ENCODE measurements at regions not wholly inside any gene's neighbourhood (a gene's known extent, or its start where the extent isn't known, plus 50 kb on each side); places are given as distances from the start of the nearest gene placed in this dataset.

DNA sequence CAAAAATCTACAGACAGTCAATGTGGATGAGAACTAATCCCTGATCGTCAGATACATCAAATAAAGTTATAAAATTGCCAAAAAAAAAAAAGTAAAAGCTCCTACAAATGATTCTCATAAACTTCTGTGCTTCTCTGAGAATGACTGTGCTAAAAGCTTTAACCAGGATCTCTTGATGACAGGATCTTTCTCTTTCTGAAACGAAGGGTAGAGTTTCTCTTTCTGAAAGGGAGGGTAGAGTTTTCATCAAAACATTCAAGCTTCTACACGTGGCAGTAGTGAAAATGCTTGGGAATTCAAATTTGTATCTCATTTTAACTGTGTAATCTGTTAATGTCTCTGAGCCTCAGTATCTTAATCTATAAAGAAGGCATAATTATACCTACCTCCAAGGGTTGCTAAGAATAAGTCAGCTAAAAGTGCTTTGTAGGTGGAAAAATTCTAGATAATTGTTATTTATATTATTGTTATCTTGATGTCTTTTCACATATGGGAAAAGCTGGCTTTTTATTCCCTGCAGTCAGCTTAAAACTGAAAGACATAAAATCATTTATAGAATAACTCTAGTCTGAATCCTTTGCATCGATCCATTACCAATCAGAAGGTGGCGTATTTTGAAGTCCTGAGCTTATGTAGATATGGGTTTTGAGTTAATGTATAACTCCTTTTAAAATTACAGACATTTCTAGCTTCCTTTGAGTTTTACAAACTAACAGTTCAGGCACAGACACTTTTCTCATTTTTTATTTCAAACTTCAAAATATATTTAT, 157.4 kb downstream of the DACT1 start:
- TF ChIP-seq, protein P1, sequence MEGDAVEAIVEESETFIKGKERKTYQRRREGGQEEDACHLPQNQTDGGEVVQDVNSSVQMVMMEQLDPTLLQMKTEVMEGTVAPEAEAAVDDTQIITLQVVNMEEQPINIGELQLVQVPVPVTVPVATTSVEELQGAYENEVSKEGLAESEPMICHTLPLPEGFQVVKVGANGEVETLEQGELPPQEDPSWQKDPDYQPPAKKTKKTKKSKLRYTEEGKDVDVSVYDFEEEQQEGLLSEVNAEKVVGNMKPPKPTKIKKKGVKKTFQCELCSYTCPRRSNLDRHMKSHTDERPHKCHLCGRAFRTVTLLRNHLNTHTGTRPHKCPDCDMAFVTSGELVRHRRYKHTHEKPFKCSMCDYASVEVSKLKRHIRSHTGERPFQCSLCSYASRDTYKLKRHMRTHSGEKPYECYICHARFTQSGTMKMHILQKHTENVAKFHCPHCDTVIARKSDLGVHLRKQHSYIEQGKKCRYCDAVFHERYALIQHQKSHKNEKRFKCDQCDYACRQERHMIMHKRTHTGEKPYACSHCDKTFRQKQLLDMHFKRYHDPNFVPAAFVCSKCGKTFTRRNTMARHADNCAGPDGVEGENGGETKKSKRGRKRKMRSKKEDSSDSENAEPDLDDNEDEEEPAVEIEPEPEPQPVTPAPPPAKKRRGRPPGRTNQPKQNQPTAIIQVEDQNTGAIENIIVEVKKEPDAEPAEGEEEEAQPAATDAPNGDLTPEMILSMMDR (IDR thresholded peaks at IDR 0.05; ENCODE audit: low read depth, low read length): no peak
- DNase-seq: no peak
- H3K27me3 ChIP-seq: no peaks in the 10 kb centered on the region
- no peaks in the 10 kb centered on the region for H3K9me3 ChIP-seq
- no peaks in the 10 kb centered on the region for H3K36me3 ChIP-seq
- no peak overlapping the region for H3K4me3 ChIP-seq (ENCODE audit: low read depth, low read length)
- no peaks in the 10 kb centered on the region for H3K4me1 ChIP-seq

DNA sequence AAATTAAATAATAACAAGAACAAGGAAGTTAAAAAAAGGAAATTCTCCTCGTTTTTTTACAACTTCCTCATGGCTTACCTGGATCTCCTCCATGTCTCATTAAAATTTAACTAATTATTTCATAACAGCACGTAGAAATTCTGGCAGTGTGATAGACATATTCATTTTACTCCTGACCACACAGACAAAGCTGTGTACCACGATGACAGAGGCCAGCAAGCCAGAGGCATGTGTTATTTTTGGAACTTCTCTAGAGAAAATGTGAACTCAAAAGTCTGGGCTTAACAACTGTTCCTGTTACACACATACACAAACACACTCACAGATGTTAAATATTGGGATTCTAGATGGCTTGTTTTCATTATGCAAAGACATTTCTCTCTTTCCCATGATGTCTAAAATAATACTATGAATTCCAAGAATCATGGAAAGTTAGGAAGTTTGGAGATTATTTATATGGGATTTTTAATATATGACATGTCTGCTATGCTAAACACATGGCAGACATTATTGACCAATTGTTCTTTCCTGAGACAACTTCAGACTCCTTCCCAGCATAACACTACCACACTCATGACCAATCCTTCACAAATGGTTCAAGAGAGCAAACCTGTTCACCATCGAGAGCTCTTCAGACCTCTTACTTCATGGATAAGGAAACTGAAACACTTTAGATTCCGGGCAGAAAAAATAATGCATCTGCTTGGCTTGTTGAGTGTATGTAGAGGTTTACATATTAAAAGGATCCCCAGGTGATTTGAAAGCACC, 158.7 kb downstream of the DACT1 start:
- TF ChIP-seq, protein P1 (IDR thresholded peaks at IDR 0.05; ENCODE audit: low read depth, low read length): no peak
- H3K4me1 ChIP-seq: no peaks in the 10 kb centered on the region
- H3K9me3 ChIP-seq: no peaks in the 10 kb centered on the region
- no peak overlapping the region for H3K4me3 ChIP-seq (ENCODE audit: low read depth, low read length)
- DNase-seq: no peak
- H3K27me3 ChIP-seq: no peaks in the 10 kb centered on the region
- H3K36me3 ChIP-seq: no peaks in the 10 kb centered on the region

DNA sequence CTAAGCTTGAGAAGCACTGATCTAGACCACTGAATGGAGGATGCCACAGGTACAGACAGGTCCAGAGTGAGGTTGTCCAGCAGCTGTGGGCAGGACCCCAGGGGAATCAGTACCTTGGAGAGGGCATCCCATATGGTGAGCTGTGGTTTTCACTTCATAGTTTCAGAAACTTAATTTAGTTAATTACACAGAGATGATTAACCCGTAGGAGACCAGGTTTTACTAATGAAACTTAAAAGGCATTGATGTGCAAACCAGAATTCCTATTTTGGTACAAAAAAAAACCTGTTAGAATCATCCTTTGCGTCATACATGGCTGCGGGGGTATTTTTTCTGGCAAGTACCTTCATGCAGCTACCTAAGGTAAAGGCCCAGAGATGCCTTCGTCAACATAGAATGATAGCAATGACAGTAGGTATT, 159.3 kb downstream of the DACT1 start:
- no peaks in the 10 kb centered on the region for H3K9me3 ChIP-seq
- H3K36me3 ChIP-seq: no peaks in the 10 kb centered on the region
- TF ChIP-seq, protein P1 (IDR thresholded peaks at IDR 0.05; ENCODE audit: low read depth, low read length): no peak
- no peak for DNase-seq
- no peak overlapping the region for H3K4me3 ChIP-seq (ENCODE audit: low read depth, low read length)
- H3K4me1 ChIP-seq: no peaks in the 10 kb centered on the region
- H3K27me3 ChIP-seq: no peaks in the 10 kb centered on the region

DNA sequence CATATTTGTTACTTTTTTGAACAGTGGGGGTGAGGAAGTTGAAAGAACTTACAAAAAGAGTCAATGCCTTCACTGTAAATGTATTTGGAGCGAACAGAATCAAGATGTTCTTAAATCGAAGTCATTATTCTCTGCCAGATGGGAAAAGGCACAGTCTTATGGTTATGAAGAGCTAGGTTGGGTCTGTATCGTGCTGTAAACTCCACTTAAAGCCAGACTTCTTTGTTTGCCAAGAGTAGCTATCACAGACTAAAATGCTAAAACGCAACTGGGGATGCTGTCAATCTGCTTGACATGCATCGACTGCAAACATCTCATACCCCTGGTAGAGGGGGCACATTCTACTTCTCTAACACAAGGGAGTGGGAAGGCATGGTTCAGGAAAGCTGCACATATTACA, 160.4 kb downstream of the DACT1 start:
- H3K27me3 ChIP-seq: no peaks in the 10 kb centered on the region
- no peaks in the 10 kb centered on the region for H3K36me3 ChIP-seq
- H3K4me3 ChIP-seq (ENCODE audit: low read depth, low read length): no peak overlapping the region
- no peaks in the 10 kb centered on the region for H3K9me3 ChIP-seq
- TF ChIP-seq, protein P1 (IDR thresholded peaks at IDR 0.05; ENCODE audit: low read depth, low read length): no peak
- DNase-seq: no peak
- no peaks in the 10 kb centered on the region for H3K4me1 ChIP-seq

DNA sequence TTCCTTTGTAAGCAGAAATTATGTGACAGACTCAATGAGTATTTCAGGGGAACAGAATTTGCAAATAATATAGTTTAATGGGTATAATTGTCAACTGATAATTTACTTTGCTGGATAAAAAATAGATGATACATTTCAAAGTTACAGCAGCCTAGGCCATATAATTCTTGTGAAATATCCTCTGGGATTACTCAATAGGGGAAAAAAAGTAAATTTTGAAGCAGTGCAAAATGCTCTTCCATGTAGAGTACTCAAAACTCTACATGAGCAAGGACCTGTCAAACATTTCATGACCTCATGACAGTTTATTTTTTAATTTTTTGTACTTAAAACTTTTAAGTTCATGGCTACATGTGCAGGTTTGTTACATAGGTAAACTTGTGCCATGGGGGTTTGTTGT, 163.3 kb downstream of the DACT1 start:
- DNase-seq: no peak
- Histone ChIP-seq H3K4me3 (ENCODE audit: low read depth, low read length) (no peak overlapping the region), H3K9me3 (no peaks in the 10 kb centered on the region), H3K36me3 (no peaks in the 10 kb centered on the region), H3K4me1 (peaks cover 4% of the 10 kb centered on the region), H3K27me3 (no peaks in the 10 kb centered on the region)
- TF ChIP-seq, protein P1 (IDR thresholded peaks at IDR 0.05; ENCODE audit: low read depth, low read length): no peak

DNA sequence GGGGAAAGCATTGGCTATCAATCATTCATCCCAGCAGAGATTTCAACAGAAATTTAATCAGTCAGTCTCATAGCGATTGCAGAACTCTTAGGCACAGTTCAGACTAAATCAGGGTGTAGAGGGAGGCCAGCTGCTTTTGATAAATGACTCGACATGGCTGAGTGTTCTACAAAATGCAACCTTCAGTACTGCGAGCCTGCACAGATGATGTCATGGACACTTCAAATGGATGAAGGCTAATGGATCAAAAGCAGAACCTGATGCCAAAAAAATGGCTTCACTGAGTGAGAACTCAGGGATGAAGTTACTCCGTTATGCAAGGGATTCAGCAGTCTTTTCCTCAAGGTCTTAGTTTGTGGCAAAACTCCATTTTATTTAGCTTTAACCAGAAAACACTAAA, 167.3 kb downstream of the DACT1 start:
- no peaks in the 10 kb centered on the region for H3K9me3 ChIP-seq
- H3K27me3 ChIP-seq: no peaks in the 10 kb centered on the region
- TF ChIP-seq, protein P1 (IDR thresholded peaks at IDR 0.05; ENCODE audit: low read depth, low read length): no peak
- H3K4me3 ChIP-seq (ENCODE audit: low read depth, low read length): no peak overlapping the region
- H3K4me1 ChIP-seq: peaks cover 4% of the 10 kb centered on the region
- H3K36me3 ChIP-seq: no peaks in the 10 kb centered on the region
- peak; percentile 16 for DNase-seq
